H9 (cell line): ENCODE measurements at regions not wholly inside any gene's neighbourhood (a gene's known extent, or its start where the extent isn't known, plus 50 kb on each side); places are given as distances from the start of the nearest gene placed in this dataset.

ENCODE experiments used
- DNase-seq: peaks from one replicate; pipeline ENCODE4 v3.0.0-alpha.2; 2017
- H2AFZ ChIP-seq: one replicate; pipeline ENCODE4 v1.6.1; 2013; ENCODE audit warnings: mild to moderate bottlenecking, low read length, control low read depth, moderate library complexity
- H2AK5ac ChIP-seq: 2 replicates; pipeline ENCODE4 v1.6.1; 2013; ENCODE audit warnings: low read length, control low read depth, mixed read lengths; ENCODE audit not compliant: insufficient read length
- H2BK120ac ChIP-seq: one replicate; pipeline ENCODE4 v1.6.1; 2013; ENCODE audit warnings: low read depth, mild to moderate bottlenecking, low read length, control low read depth, inconsistent platforms; ENCODE audit not compliant: poor library complexity, severe bottlenecking
- H2BK12ac ChIP-seq: 2 replicates; pipeline ENCODE4 v1.6.1; 2013; ENCODE audit warnings: low read length, control low read depth, mixed read lengths, low read depth; ENCODE audit not compliant: insufficient read length
- H2BK15ac ChIP-seq: 2 replicates; pipeline ENCODE4 v1.6.1; 2013; ENCODE audit warnings: low read depth, low read length, control low read depth
- H2BK20ac ChIP-seq: one replicate; pipeline ENCODE4 v1.6.1; 2013; ENCODE audit warnings: low read depth, mild to moderate bottlenecking, low read length, control low read depth, inconsistent platforms; ENCODE audit not compliant: poor library complexity, severe bottlenecking
- H2BK5ac ChIP-seq: 2 replicates; pipeline ENCODE4 v1.6.1; 2013; ENCODE audit warnings: low read length, control low read depth, mixed read lengths; ENCODE audit not compliant: insufficient read length
- H3K14ac ChIP-seq: 2 replicates; pipeline ENCODE4 v1.6.1; 2013; ENCODE audit warnings: low read length, control low read depth; ENCODE audit not compliant: insufficient read depth
- H3K18ac ChIP-seq: 2 replicates; pipeline ENCODE4 v1.6.1; 2013; ENCODE audit warnings: low read depth, mild to moderate bottlenecking, mixed read lengths, low read length, control low read depth; ENCODE audit not compliant: insufficient read length
- H3K23ac ChIP-seq: 2 replicates; pipeline ENCODE4 v1.6.1; 2013; ENCODE audit warnings: low read length, control low read depth, mixed read lengths, low read depth; ENCODE audit not compliant: insufficient read length
- H3K23me2 ChIP-seq: 2 replicates; pipeline ENCODE4 v1.6.1; 2013; ENCODE audit warnings: low read depth, mild to moderate bottlenecking, mixed read lengths, low read length, control low read depth; ENCODE audit not compliant: insufficient read length, poor library complexity, severe bottlenecking
- H3K27ac ChIP-seq: 2 replicates; pipeline ENCODE4 v1.5.1; 2013; ENCODE audit warnings: low read length, control low read depth, mixed read lengths, low read depth; ENCODE audit not compliant: insufficient read length
- H3K27me3 ChIP-seq: 2 replicates; pipeline ENCODE4 v1.6.1; 2013; ENCODE audit warnings: low read length, control low read depth, inconsistent platforms; ENCODE audit not compliant: insufficient read depth
- H3K4ac ChIP-seq: 2 replicates; pipeline ENCODE4 v1.6.1; 2013; ENCODE audit warnings: low read depth, mild to moderate bottlenecking, control low read depth, inconsistent platforms, low read length, moderate library complexity
- H3K4me1 ChIP-seq: 2 replicates; pipeline ENCODE4 v1.6.1; 2013; ENCODE audit warnings: low read length, control low read depth, inconsistent platforms; ENCODE audit not compliant: insufficient read depth
- H3K4me2 ChIP-seq: 2 replicates; pipeline ENCODE4 v1.6.1; 2013; ENCODE audit warnings: low read length, control low read depth, mixed read lengths; ENCODE audit not compliant: insufficient read length, insufficient read depth
- H3K56ac ChIP-seq: 2 replicates; pipeline ENCODE4 v1.6.1; 2013; ENCODE audit warnings: low read depth, mild to moderate bottlenecking, mixed read lengths, low read length, control low read depth; ENCODE audit not compliant: insufficient read length
- H3K79me1 ChIP-seq: 2 replicates; pipeline ENCODE4 v1.6.1; 2013; ENCODE audit warnings: low read depth, mild to moderate bottlenecking, moderate library complexity, low read length, control low read depth, inconsistent platforms; ENCODE audit not compliant: insufficient read depth, poor library complexity, severe bottlenecking
- H3K79me2 ChIP-seq: 2 replicates; pipeline ENCODE4 v1.6.1; 2013; ENCODE audit warnings: low read length, control low read depth, inconsistent platforms; ENCODE audit not compliant: insufficient read depth
- H3K9ac ChIP-seq: 2 replicates; pipeline ENCODE4 v1.6.1; 2013; ENCODE audit warnings: low read length, control low read depth, mixed read lengths; ENCODE audit not compliant: insufficient read length; ENCODE audit errors: extremely low read depth
- H3K9me3 ChIP-seq: one replicate; pipeline ENCODE4 v1.6.1; 2013; ENCODE audit warnings: low read depth, low read length, inconsistent platforms; ENCODE audit not compliant: control insufficient read depth
- H3T11ph ChIP-seq: one replicate; pipeline ENCODE4 v1.6.1; 2013; ENCODE audit warnings: mild to moderate bottlenecking, low read length, control low read depth, inconsistent platforms
- H4K20me1 ChIP-seq: one replicate; pipeline ENCODE4 v1.6.1; 2013; ENCODE audit not compliant: control insufficient read depth, insufficient read length, insufficient read depth
- H4K5ac ChIP-seq: 2 replicates; pipeline ENCODE4 v1.6.1; 2013; ENCODE audit warnings: low read depth, mild to moderate bottlenecking, mixed read lengths, low read length, control low read depth; ENCODE audit not compliant: insufficient read length
- H4K8ac ChIP-seq: replicated peaks from 2 replicates; pipeline ENCODE4 v1.6.1; 2013; ENCODE audit warnings: low read length, control low read depth, mixed read lengths, low read depth; ENCODE audit not compliant: insufficient read length
- H4K91ac ChIP-seq: 2 replicates; pipeline ENCODE4 v1.6.1; 2013; ENCODE audit warnings: low read depth, mild to moderate bottlenecking, moderate library complexity, mixed read lengths, low read length, control low read depth; ENCODE audit not compliant: insufficient read length
- H3K27ac Mint-ChIP-seq, 3 experiments: 2 replicates in 2 of 3; 3 replicates in 1 of 3; pipeline ENCODE4 v1.8.0; 2020 to 2021; ENCODE audit warnings: mixed read lengths in 3 of 3, mild to moderate bottlenecking in 1 of 3, moderate library complexity in 1 of 3
- H3K27me3 Mint-ChIP-seq: 2 replicates; pipeline ENCODE4 v1.8.0; 2021; ENCODE audit warnings: low read depth, mild to moderate bottlenecking, moderate library complexity, mixed read lengths
- H3K36me3 Mint-ChIP-seq, 3 experiments: 2 replicates in 2 of 3; 3 replicates in 1 of 3; pipeline ENCODE4 v1.8.0; 2020 to 2021; ENCODE audit warnings: low read depth in 3 of 3, mixed read lengths in 3 of 3; ENCODE audit not compliant: insufficient read depth in 1 of 3
- H3K4me1 Mint-ChIP-seq, 2 experiments: 2 replicates each; pipeline ENCODE4 v1.8.0; 2020; ENCODE audit warnings: mixed read lengths in 2 of 2
- H3K4me3 Mint-ChIP-seq, 2 experiments: 2 replicates in 1 of 2; 3 replicates in 1 of 2; pipeline ENCODE4 v1.8.0; 2020 to 2021; ENCODE audit warnings: mild to moderate bottlenecking in 2 of 2, mixed read lengths in 2 of 2, moderate library complexity in 1 of 2
- H3K9me3 Mint-ChIP-seq, 2 experiments: 2 replicates in 1 of 2; 3 replicates in 1 of 2; pipeline ENCODE4 v1.8.0; 2020; ENCODE audit warnings: mild to moderate bottlenecking in 2 of 2, mixed read lengths in 2 of 2, moderate library complexity in 1 of 2
- CTCF ChIP-seq: fragments of 200-600 bp; sonication (generic); conservative IDR thresholded peaks from 3 replicates; pipeline ENCODE4 v1.8.0; 2021; ENCODE audit warnings: antibody characterized with exemption, mild to moderate bottlenecking
- WGBS: extraction: QIAGEN DNeasy Blood & Tissue Kit; methylation state at CpG from one replicate; pipeline ENCODE4 v1.1.7; 2013; ENCODE audit warnings: missing lambda C conversion rate, low lambda C conversion rate, mixed read lengths; ENCODE audit not compliant: insufficient read length; ENCODE audit errors: extremely low coverage; 5-methylcytosine and 5-hydroxymethylcytosine counted together

GRCh38 chr4:15159477-15160019, 157.3 kb downstream of the CPEB2 start:
- no peak overlapping the region for H3K56ac ChIP-seq
- H4K91ac ChIP-seq, result no peak overlapping the region
- no peak overlapping the region for H3K14ac ChIP-seq
- H4K5ac ChIP-seq, result no peak overlapping the region
- peaks cover 2% of the 10 kb centered on the region for H3K23me2 ChIP-seq
- no peak overlapping the region for H2AK5ac ChIP-seq
- H3K79me1 ChIP-seq, result no peaks in the 10 kb centered on the region
- H3K4me1 Mint-ChIP-seq, result peaks cover 56 to 60% of the 10 kb centered on the region in 2 experiments
- no peaks in the 10 kb centered on the region for H3K27me3 ChIP-seq
- H4K8ac ChIP-seq, result no peak overlapping the region
- H2BK12ac ChIP-seq, result no peak overlapping the region
- H2BK15ac ChIP-seq, result no peak overlapping the region
- no peaks in the 10 kb centered on the region for H3K9me3 ChIP-seq
- H2BK120ac ChIP-seq, result no peak overlapping the region
- H4K20me1 ChIP-seq, result no peaks in the 10 kb centered on the region
- no peak overlapping the region for H3K4ac ChIP-seq
- no peak overlapping the region for H2AFZ ChIP-seq
- peaks cover 2 to 19% (median 2%) of the 10 kb centered on the region in 3 experiments; a peak in 2 of 7 replicates for H3K36me3 Mint-ChIP-seq
- H3K79me2 ChIP-seq, result no peaks in the 10 kb centered on the region
- peaks cover 4 to 6% of the 10 kb centered on the region in 2 experiments; a peak in 4 of 5 replicates for H3K9me3 Mint-ChIP-seq
- H3K27ac Mint-ChIP-seq, result peak overlapping the region; percentile 86 to 96 (median 94); a peak in 4 of 7 replicates
- no peak overlapping the region for H3K23ac ChIP-seq
- no peak for TF ChIP-seq CTCF
- H3K9ac ChIP-seq, result no peak overlapping the region
- DNase-seq, result no peak
- no peak overlapping the region for H2BK20ac ChIP-seq
- H3K27me3 Mint-ChIP-seq, result peaks cover 28% of the 10 kb centered on the region
- no CpG with 5 or more reads among the region's 3 CpGs for WGBS
- peaks cover 11% of the 10 kb centered on the region; the same call in 1 of the 2 replicates for H3K4me1 ChIP-seq
- no peak overlapping the region for H2BK5ac ChIP-seq
- H3K18ac ChIP-seq, result no peak overlapping the region
- H3K4me3 Mint-ChIP-seq, result no peak overlapping the region
- no peak overlapping the region for H3T11ph ChIP-seq
- no peak overlapping the region for H3K27ac ChIP-seq
- no peak overlapping the region for H3K4me2 ChIP-seq
